GM21423 (cell line): ENCODE measurements at regions not wholly inside any gene's neighbourhood (a gene's known extent, or its start where the extent isn't known, plus 50 kb on each side); places are given as distances from the start of the nearest gene placed in this dataset.

Experiments used
- ATAC-seq: cut with Tn5 transposase; IDR thresholded peaks from one replicate; pipeline ENCODE4 v1.9.1; 2021; ENCODE audit warnings: mild to moderate bottlenecking, moderate library complexity; ENCODE audit not compliant: unreplicated experiment

DNA sequence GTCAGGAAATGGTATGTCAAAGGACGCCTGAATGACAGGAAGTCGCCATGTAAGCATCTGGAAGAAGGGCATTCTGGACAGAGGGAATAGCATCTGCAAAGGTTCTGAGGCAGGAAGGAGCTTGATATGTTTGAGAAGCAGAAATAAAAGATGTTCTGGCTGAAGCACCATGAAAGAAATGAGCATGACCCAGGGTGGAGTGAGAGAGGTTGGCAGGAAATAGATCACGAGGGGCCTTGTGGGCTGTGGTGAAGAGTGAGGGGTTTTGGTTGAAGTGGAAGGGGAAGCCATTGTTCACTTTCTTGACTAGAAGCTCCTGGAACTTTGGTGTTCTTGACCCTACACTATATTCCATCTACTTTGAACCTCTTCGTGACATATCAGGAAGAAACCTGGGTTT, 99.4 kb upstream of the PARP11 start:
- no peak for ATAC-seq

DNA sequence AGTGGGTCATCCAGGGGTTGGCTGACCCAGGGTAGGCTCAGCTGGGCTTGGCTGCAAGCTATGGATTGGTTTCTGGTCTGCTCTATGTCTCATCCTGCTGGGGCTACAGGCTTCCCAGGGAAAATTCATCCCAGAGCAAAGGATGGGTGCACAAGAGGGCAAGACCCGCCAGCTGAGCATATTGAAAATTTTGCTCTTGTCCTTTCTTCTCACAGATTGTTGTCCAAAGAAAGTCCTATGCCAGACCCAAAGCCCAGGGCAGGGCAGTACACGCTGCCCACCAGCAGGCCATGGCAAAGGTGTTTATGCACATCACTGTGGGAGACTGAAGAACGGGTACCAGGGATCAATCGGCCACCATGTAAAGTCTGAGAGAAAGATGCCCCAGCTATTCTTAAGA, 95.3 kb upstream of the PARP11 start:
- no peak for ATAC-seq

DNA sequence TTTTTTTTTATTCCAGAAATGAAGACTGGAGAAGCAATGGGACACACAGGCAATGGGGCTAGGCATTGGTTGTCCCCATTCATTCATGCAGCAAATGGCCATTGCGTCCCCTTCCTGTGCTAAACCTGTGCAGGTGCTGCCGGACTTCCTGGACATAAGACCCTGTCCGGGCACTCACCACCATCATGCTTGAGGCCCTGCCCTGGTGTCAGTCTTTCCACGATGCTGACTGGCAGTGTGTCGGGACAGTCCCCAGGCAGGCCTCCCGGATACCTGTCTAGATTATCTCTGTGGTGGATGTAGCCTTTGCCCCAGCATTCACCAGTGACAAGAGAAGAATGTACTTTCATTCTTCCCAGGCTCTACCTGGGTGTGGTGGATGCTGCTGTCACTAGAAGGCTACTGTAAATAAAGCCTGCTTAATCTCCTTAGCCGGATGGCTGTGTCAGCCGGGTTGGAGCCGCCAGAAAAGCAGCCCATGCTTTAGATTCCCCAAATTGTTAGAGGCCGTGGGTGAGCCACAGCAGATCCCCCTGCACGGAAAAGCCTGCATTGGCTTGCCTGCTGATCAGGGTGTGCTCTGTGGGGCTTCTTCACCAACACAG, 94.5 kb upstream of the PARP11 start:
- no peak for ATAC-seq

DNA sequence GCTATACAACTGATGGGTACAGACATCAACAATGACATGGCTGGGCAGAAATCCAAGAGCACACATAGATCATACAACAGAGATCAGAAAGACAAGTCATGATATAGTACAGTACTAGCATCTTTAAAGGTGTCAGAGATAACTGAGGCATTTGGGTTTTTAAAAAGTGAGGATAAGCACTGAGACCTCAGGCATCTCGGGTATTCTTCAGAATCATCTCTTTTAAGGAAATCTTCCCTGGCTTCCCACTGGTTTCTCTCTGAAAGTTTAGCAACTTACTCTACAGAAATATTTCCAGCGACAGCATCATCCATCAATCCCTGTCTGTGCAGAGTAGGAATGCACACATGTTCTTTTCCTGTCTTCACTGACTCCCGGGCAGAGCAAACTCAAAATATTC, 93.2 kb upstream of the PARP11 start:
- ATAC-seq, result no peak

DNA sequence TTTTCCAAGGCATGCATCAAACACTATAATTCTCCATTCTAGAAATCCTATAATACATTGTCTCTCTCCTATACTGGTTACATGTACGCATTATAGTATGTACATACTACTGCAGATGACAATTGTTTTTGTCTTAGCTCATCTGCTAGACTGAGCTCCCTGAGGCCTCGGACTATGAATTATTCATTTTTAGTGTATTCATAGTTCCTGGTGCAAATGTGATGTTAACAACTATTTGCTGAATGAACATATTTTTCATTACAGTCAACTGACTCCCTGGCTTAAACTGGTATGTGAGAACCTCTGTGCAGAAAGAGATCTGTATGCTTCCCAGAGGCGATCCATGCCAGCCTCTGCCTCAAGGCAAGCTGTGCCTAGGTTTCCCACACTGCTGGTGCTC, 91.8 kb upstream of the PARP11 start:
- ATAC-seq, result no peak

DNA sequence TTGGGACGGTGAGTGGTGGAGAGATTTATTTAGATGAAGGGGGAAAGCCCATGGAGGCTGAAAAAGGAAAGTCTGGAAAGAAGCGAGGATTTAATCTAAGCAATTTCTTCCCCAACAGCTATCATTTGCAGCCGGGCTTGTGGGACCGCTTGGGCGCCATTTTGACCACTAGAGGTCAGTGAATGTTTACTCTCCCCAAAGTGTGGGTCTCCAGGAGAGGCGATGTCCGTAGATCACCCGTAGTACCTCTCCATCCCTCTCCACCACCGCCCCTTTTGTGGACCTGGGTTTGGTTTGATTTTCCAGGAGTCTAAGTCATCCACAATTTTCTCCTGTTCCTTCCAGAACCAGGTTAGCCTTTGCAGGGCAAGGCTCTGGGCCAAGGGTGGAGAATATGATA, 91.2 kb upstream of the PARP11 start:
- no peak for ATAC-seq

DNA sequence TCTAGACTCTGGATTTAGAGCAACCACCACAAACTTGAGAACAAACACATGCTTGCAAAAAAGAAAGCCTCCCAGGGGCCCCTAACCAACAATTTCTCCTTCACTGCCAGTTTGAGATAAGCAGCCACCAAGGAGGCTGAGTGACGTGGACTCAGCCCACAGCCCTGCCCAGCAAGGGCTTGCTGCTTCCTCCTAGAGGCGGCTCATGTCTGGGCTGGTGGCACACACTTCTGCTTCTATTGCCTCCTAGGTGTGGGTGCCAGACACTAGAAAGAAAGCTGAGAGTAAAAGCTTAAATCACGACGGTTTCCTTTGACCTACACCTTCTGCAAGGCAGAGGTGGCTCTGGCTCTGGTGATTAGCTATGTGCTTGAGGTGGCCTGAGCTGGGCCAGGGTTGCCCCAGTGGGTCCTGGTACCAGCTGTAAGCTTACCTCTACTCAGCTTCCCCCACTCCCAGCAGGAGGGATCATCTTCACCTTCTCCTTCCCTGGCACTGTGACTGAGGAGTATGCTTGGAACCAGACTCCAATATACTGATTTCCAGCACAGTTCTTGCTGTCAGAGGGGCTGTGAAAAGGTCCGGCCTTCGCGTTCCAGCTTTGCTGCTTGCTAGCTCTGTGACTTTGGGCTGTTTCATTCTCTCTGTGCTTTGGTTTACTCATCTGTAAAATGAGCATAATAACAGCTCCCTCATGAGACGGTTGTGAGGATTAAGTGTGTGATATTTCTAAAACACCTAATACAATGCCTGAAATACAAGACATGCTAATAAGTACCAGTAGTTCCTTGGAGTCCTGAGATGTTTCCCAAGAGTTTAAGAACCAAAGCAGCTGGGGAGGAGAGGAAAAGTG, 89.7 kb upstream of the PARP11 start:
- ATAC-seq, result no peak

DNA sequence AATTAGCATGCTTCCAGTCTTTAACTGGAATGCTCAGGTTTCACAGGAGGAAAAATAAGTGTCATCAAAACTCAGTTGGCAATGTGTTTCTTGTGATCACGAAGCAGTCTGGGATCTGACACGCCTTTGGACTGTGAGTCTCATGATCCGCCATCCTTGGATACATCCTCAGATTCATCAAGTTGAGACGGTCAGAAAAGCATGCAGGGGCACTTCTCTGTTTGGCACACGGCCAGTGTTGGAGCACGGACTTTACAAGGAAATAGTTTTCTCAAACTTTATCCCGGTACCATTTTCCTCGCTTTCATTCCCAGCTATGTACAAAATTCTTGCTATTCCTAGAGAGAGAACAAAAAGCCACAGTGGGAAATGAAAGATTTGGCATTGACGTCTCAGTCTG, 88.4 kb upstream of the PARP11 start:
- ATAC-seq, result no peak

DNA sequence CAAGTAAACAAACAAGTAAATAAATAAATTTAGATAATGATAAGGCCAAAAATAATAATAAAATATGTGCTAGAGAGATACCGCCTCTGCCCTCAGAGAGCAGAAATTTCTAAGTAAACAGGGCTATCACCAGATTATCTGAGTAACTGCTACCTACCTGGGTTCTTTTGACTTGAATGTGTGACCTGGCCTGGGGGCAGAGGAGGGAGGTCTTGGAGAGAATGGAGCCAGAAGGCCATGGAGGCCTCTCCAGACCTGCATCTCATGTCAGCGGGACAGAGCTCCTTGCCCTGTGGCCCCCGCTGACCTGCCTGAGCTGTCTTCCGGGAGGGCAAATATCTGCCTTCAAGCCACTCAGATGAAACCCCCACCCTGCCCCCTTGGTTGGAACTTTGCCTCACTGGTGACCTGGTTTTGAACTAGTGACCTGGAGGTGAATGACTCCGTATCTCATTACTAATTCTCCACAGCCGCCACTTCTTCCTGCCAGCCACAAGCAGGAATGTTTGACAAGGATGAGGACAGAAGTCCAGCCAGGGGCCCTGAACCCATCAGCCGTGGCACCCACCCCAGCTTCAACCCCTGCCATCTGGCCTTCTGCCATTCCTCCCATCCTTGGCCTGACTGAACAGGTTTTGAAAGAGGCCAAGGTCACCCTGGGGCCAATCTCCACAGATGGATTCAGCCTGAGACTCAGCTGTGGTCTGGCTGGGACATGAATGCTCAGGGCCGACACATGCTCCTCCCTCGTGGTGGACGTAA, 86.8 kb upstream of the PARP11 start:
- no peak for ATAC-seq

DNA sequence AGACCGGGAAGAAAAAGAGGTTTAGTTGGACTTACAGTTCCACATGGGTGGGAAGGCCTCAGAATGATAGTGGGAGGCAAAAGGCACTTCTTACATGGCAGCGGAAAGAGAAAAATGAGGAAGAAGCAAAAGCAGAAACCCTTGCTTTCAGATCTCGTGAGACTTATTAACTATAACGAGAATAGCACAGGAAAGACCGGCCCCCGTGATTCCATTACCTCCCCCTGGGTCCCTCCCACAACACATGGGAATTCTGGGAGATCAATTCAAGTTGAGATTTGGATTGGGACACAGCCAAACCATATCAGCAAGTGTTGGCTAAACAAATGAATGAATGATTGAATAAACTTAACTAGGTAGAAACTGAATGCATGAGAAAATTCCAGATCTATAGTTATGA, 85.3 kb upstream of the PARP11 start:
- ATAC-seq, result no peak

DNA sequence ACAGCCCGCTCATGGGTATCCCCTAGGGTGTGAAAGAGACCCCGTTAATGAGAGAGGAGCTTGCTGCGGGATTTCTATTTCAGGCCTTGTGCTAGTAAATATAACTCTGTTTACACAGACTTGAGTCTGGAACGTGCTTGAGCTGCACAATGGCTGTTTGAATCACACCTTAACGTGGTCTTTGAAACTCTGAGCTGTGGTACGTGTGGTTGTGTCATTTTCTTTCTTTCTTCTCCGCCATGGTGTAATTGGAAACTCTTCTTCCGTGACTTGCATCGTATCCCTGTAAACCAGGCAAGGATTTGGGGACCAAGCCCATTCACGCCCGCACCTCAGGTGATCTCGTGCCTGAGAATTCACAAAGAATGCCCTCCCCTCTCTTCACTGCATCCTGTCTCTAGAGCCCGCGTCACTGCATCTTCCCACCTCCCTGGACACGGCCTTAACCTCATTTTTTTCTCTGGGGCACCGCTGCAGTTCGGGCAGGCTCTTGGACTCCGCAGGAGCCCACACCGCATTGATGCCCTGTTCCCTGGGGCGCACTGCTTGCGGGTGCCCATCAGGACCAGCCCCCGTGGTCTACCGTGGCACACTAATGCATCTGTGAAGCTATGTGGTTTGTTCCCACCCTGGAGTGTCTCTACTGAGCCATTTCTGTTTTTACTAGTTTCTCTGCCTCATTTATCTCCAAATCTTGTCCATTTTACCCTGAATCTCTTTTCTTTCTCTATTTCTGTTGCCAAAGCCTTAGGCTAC, 78.4 kb upstream of the PARP11 start:
- ATAC-seq, result no peak

DNA sequence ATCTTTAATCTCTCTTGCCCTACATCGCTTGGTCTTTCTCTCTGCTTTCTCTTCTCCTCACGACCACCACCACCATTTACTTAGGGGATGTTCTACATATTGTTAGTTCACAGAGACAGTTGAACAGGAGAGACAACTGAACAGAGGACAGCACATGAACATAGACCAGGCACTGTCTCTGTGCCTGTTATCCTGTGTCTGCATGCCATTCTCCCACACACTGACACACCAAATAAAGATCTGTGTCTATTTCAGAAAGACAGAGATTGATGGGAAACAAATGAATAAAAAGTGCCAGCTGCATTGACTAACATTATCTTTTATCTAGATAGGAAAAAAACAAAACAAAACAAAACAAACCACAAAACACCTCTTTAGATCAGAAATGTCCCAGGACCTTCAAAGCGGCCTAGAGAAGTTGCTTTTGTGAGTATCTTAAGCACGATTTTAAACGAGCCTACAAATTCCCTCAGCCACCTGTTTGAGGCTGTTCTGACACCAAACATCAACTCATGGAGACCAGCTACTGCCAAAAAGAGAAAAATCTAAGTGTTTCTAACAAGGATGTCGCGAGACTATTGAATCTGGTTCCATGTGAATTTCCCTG, 77.6 kb upstream of the PARP11 start:
- no peak for ATAC-seq

DNA sequence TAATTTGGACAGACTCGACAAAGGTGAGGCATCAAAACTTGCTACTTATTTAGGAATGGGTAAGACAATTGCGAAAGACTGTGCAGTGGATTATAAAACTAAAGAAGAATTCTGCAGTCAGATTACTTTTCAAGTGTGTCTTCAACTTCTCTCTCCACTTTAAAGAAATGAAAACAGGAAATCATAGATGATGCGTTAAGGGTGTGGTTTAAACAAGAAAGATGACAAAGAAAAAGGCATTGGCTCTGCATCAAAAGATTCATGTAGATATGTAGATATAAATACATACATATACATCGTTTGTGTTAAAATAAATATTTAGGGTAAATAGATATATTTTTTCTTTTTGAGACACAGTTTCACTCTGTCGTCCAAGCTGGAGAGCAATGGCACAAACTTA, 74.6 kb upstream of the PARP11 start:
- ATAC-seq, result no peak

DNA sequence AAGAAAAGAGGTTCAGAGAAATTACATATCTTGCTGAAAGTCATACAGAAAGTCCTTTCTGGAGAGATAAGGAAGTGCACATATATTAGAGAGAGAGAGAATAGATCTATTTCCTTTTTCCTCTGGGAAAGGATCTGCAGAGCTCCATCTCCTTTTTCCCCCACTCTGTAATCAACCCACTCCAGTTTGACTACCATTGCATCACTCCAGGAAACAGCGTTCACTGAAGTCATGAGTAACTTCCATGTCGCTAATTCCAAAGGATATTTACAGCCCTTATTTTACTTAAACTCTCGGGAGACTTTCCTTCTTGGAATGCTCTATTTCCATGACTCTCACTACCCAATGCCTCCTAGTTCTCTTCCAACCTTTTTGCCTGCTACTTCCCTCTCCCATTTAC, 72.5 kb upstream of the PARP11 start:
- no peak for ATAC-seq

DNA sequence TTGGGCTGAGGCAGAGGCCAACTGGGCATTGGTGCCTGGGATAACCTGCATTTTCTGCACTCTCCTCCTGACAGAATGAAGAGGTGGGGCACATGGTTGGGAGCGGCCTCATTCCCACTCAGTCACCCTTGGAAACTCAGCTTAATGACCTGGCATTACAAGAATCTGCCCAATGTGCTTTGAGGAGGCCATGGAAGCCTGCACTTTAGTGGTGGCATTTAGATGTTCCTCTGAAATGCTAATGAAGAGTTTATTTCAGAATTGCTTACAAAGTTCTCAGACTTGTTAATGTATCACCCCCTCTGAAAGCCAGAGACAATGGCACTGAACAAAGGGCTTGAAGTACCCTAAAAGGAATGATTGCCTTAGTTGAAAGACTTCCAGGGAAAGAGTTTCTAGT, 71.4 kb upstream of the PARP11 start:
- ATAC-seq, result no peak

DNA sequence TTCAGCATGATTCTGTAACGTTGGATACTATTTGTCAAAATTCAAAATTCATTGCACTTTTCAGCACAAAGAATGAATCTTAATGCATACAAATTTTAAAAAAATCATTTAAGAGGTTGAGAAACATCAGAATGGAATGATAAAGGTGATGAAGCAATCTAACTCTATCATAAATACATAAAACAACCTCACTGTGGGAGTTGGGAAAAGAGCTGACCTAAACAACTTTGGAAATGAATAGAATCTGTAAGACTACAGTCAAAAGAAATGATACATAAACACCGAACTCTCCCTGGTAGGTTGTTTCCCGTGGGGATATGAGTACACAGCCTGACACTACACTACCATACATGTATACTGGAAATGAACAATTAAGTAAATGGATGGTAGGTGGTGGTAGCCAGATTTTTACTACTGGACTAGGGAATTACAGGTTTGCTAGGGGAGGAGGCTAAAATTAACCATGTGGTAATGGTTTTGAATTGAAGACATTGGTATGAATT, 64.9 kb upstream of the PARP11 start:
- ATAC-seq, result no peak

DNA sequence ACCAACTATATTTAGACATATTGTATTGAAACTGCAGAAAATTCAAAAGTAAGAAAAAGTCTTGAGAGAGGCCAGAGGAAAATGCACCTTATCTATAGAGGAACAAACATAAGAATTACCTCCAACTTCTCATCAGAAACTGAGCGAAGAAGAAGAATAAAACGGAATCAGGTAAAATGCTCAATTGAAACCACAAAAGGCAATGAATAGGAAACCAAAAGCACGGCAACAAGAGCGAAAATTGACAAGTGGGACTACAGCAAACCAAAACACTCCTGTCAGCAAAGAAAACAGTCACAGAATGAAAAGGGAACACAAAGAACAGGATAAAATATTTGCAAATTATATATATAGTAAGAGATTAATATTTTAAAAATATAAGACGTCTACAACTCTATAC, 61.9 kb upstream of the PARP11 start:
- no peak for ATAC-seq

DNA sequence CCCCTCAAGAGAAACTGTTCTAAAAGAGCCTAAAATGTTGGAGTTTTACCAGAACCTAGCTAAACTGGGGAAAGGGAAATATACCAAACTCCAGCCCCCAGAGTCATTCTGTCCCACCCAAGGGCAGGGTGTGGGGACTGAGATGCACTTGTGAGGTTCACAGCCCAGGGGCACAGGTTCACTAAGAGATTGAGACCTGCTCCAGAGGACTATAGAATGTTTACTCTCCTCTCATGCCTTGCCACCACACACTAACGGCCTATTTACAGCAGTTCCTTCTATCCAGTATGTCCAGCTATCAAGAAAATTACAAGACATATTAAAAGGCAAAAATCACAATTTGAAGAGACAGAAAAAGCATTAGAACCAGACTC, 60.6 kb upstream of the PARP11 start:
- no peak for ATAC-seq

DNA sequence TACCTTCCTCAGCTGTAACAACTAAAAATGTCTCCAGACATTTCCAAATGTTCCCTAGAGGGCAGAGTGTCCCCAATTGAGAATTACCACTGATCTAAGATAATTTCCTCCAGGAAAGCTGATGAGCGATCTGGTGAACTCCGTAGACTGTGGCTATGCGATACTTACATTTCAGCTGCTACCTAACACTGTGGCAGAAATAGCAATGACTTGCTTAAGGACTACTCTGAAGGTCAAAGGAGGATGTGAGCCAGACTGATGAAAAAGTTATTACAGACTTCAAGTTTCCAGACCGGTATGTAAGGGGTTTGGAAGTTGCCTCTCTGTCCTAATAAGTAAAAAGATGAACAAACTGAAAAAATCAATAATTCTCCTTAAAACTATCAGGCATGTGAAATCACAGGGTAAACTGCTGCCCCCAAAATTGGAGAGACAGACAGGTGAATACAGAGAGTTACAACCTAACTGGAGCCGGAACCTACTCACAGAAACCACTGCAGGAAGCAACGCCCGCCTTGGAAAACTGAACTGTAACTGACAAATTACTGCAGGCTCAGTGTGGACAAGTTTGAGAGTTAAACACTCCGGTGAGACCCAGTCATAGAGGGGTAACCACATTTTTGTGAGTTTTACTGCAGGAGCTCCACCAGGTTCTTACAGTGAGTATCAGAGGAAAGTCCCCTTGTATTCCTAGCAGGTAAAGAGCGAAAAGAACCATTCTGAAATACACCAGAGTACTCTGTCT, 60.0 kb upstream of the PARP11 start:
- ATAC-seq, result no peak

DNA sequence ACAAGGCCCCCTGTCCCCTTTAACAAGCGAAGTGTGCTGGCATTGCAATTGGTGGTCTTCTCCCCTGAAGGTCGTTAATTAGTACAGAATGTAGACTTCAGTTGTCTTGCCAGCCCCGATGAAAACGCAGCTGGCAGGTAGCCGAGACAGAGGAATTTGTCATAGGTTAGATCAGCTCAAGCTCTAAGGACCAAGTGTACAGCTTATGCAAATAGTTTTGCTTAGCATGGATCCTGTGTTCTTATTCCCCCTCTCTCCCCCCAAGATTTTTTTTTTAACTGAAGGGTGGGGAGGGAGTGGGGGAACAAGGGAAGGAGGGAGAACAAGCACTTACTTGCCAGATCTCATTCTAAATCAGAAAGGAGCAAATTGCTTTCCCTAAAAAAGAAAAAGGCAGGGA, 58.6 kb upstream of the PARP11 start:
- no peak for ATAC-seq
